ENCODE measurements at regions not wholly inside any gene's neighbourhood (a gene's known extent, or its start where the extent isn't known, plus 50 kb on each side); places are given as distances from the start of the nearest gene placed in this dataset.

DNA sequence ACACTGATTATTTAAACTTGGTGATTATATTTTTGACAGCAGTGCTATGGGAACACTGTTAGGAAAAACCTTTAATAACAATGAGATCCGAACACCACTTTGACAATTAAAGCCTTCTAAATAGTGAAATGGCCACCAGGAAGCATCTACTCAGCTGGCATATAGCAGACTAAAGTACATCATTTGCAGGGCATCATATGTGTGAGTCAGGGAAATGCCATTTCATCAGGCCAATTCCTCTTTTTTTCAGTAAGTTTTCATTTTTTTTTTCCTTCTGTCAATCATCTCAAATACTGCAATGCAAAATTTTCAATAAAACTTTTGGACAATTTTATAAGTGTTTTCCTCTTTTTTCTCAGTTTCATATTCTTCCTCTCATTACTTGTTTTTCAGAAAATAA, 521.4 kb upstream of the SEMA3D start:
- no peaks in the 10 kb centered on the region for H3K79me2 ChIP-seq (ENCODE audit: insufficient read depth, low read length)
- no peak for ATAC-seq
- no peaks in the 10 kb centered on the region for H3K9me3 ChIP-seq (ENCODE audit: control insufficient read depth in 1 of 2, insufficient read depth in 1 of 2, low read depth in 1 of 2, low read length in 2 of 2)
- H3K4me3 ChIP-seq (replicated peaks in 1 of 2; ENCODE audit: low read depth in 1 of 2, low read length in 2 of 2), result no peak overlapping the region
- H3K27me3 ChIP-seq (ENCODE audit: insufficient read depth, low read length), result no peaks in the 10 kb centered on the region
- no peak overlapping the region for H3K9ac ChIP-seq (ENCODE audit: low read length)
- H3K27ac ChIP-seq (ENCODE audit: low read depth, low read length), result no peak overlapping the region
- H2AFZ ChIP-seq (ENCODE audit: low read depth, low read length, poor library complexity, severe bottlenecking), result no peak overlapping the region
- intact Hi-C loops (cut with micrococcal nuclease), result no loop called here
- BruUV-seq (replicated peaks), result no TSS peak
- H3K36me3 ChIP-seq (ENCODE audit: control insufficient read depth in 1 of 2, insufficient read depth in 2 of 2, low read length in 2 of 2), result no peaks in the 10 kb centered on the region
- H3K4me1 ChIP-seq (ENCODE audit: control insufficient read depth in 1 of 2, insufficient read depth in 2 of 2, low read length in 2 of 2), result no peaks in the 10 kb centered on the region
- no peaks in the 10 kb centered on the region for H3K9me2 ChIP-seq (ENCODE audit: insufficient read depth)
- no peak for DNase-seq (ENCODE audit: low read depth, low spot score)
- POLR2A ChIA-PET, result no interaction called here
- TF ChIP-seq TCF7L2 (IDR thresholded peaks at IDR 0.05; ENCODE audit: borderline replicate concordance, extremely low read depth, insufficient read depth, insufficient read length) (no peak), RAD21 (IDR thresholded peaks at IDR 0.05; ENCODE audit: low read depth) (no peak), SRF (IDR thresholded peaks at IDR 0.05; ENCODE audit: low read depth) (no peak), SP1 (IDR thresholded peaks at IDR 0.05; ENCODE audit: low read depth) (no peak)
- TF ChIP-seq, protein P1, sequence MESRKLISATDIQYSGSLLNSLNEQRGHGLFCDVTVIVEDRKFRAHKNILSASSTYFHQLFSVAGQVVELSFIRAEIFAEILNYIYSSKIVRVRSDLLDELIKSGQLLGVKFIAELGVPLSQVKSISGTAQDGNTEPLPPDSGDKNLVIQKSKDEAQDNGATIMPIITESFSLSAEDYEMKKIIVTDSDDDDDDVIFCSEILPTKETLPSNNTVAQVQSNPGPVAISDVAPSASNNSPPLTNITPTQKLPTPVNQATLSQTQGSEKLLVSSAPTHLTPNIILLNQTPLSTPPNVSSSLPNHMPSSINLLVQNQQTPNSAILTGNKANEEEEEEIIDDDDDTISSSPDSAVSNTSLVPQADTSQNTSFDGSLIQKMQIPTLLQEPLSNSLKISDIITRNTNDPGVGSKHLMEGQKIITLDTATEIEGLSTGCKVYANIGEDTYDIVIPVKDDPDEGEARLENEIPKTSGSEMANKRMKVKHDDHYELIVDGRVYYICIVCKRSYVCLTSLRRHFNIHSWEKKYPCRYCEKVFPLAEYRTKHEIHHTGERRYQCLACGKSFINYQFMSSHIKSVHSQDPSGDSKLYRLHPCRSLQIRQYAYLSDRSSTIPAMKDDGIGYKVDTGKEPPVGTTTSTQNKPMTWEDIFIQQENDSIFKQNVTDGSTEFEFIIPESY (IDR thresholded peaks at IDR 0.05; ENCODE audit: extremely low read depth, insufficient replicate concordance, low read length), result no peak
- H4K20me1 ChIP-seq (ENCODE audit: insufficient read depth), result no peaks in the 10 kb centered on the region
- RAD21 ChIA-PET (ENCODE audit: low non-redundant PET in 1 of 2, low total read pairs in 2 of 2, uncharacterized antibody in 2 of 2, unreplicated experiment in 2 of 2), result no interaction called here
- CTCF ChIA-PET, result no interaction called here
- H3K4me2 ChIP-seq (ENCODE audit: low read length), result no peak overlapping the region

DNA sequence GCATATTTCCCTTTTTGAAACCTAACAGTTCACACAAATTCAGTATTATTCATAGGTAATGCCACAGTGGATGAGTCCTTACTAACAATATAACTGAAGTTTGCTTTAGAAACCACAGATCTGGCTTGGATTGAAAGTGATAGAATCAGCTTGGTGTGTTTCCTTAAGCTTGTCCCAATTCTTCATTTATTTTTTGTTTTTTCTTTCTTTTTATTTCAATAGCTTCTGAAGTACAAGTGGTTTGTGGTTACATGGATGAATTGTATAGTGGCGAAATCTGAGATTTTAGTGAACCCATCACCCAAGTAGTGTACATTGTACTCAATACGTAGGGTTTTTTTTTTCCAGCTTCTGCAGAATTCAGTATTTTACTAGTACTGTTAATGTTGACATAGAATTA, 518.2 kb upstream of the SEMA3D start:
- Histone ChIP-seq H3K27ac (ENCODE audit: low read depth, low read length) (no peak overlapping the region), H3K36me3 (ENCODE audit: control insufficient read depth in 1 of 2, insufficient read depth in 2 of 2, low read length in 2 of 2) (no peaks in the 10 kb centered on the region), H3K4me3 (replicated peaks in 1 of 2; ENCODE audit: low read depth in 1 of 2, low read length in 2 of 2) (no peak overlapping the region), H3K27me3 (ENCODE audit: insufficient read depth, low read length) (no peaks in the 10 kb centered on the region), H3K4me2 (ENCODE audit: low read length) (no peak overlapping the region), H3K9me3 (ENCODE audit: control insufficient read depth in 1 of 2, insufficient read depth in 1 of 2, low read depth in 1 of 2, low read length in 2 of 2) (no peaks in the 10 kb centered on the region), H2AFZ (ENCODE audit: low read depth, low read length, poor library complexity, severe bottlenecking) (no peak overlapping the region), H3K4me1 (ENCODE audit: control insufficient read depth in 1 of 2, insufficient read depth in 2 of 2, low read length in 2 of 2) (no peaks in the 10 kb centered on the region), H3K9ac (ENCODE audit: low read length) (no peak overlapping the region), H3K9me2 (ENCODE audit: insufficient read depth) (no peaks in the 10 kb centered on the region), H3K79me2 (ENCODE audit: insufficient read depth, low read length) (no peaks in the 10 kb centered on the region), H4K20me1 (ENCODE audit: insufficient read depth) (no peaks in the 10 kb centered on the region)
- no TSS peak for BruUV-seq (replicated peaks)
- TF ChIP-seq, protein P2, sequence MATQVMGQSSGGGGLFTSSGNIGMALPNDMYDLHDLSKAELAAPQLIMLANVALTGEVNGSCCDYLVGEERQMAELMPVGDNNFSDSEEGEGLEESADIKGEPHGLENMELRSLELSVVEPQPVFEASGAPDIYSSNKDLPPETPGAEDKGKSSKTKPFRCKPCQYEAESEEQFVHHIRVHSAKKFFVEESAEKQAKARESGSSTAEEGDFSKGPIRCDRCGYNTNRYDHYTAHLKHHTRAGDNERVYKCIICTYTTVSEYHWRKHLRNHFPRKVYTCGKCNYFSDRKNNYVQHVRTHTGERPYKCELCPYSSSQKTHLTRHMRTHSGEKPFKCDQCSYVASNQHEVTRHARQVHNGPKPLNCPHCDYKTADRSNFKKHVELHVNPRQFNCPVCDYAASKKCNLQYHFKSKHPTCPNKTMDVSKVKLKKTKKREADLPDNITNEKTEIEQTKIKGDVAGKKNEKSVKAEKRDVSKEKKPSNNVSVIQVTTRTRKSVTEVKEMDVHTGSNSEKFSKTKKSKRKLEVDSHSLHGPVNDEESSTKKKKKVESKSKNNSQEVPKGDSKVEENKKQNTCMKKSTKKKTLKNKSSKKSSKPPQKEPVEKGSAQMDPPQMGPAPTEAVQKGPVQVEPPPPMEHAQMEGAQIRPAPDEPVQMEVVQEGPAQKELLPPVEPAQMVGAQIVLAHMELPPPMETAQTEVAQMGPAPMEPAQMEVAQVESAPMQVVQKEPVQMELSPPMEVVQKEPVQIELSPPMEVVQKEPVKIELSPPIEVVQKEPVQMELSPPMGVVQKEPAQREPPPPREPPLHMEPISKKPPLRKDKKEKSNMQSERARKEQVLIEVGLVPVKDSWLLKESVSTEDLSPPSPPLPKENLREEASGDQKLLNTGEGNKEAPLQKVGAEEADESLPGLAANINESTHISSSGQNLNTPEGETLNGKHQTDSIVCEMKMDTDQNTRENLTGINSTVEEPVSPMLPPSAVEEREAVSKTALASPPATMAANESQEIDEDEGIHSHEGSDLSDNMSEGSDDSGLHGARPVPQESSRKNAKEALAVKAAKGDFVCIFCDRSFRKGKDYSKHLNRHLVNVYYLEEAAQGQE (IDR thresholded peaks at IDR 0.05; ENCODE audit: low read depth), result no peak
- no peak for TF ChIP-seq FOSL1 (IDR thresholded peaks at IDR 0.05; ENCODE audit: low read depth)
- TF ChIP-seq YY1 (IDR thresholded peaks at IDR 0.05; ENCODE audit: extremely low read depth, insufficient replicate concordance, low read depth, low read length), result no peak
- TF ChIP-seq, protein P3, sequence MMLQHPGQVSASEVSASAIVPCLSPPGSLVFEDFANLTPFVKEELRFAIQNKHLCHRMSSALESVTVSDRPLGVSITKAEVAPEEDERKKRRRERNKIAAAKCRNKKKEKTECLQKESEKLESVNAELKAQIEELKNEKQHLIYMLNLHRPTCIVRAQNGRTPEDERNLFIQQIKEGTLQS (IDR thresholded peaks at IDR 0.05), result no peak
- no peak for TF ChIP-seq SIN3A (IDR thresholded peaks at IDR 0.05; ENCODE audit: low read depth)
- no peak for TF ChIP-seq CEBPB (IDR thresholded peaks at IDR 0.05; ENCODE audit: low read depth)
- no peak for TF ChIP-seq ELF1 (IDR thresholded peaks at IDR 0.05; ENCODE audit: borderline replicate concordance, low read depth)
- TF ChIP-seq JUND (IDR thresholded peaks at IDR 0.05), result no peak
- TF ChIP-seq POLR2AphosphoS5 (IDR thresholded peaks at IDR 0.05; ENCODE audit: low read depth, low read length), result no peak
- POLR2A ChIA-PET, result no interaction called here
- RAD21 ChIA-PET (ENCODE audit: low non-redundant PET in 1 of 2, low total read pairs in 2 of 2, uncharacterized antibody in 2 of 2, unreplicated experiment in 2 of 2), result no interaction called here
- intact Hi-C loops (cut with micrococcal nuclease), result no loop called here
- CTCF ChIA-PET, result no interaction called here
- DNase-seq (ENCODE audit: low read depth, low spot score), result no peak
- ATAC-seq, result no peak
